IMR-90 (cell line): ENCODE measurements at regions not wholly inside any gene's neighbourhood (a gene's known extent, or its start where the extent isn't known, plus 50 kb on each side); places are given as distances from the start of the nearest gene placed in this dataset.

Experiments used
- ATAC-seq: fragments of 200-7000 bp; cut with Tn5 transposase; 2 replicates; pipeline ENCODE4 v1.9.1; 2020; ENCODE audit warnings: low read depth, mild to moderate bottlenecking, moderate library complexity
- BruUV-seq: library from RNA; stranded (reverse); fragments of 400-500 nt; replicated peaks from 2 replicates; lab custom pipeline; 2021; lab: Mats Ljungman, UMichigan
- CTCF ChIA-PET: fragments of 300-600 bp; formaldehyde crosslinking; extraction: SDS; loops from one replicate; lab custom pipeline; 2021; ENCODE audit warnings: antibody characterized with exemption; lab: Yijun Ruan, JAX
- POLR2A ChIA-PET: fragments of 300-600 bp; sonication (Branson Sonifier 250); formaldehyde crosslinking; loops from one replicate; lab custom pipeline; 2022; ENCODE audit warnings: antibody characterized with exemption; ENCODE audit not compliant: unreplicated experiment; lab: Charles Lee
- DNase-seq: peaks from one replicate; pipeline ENCODE4 v3.0.0; 2013
- H2AFZ ChIP-seq: replicated peaks from 2 replicates; pipeline ENCODE3; 2013; ENCODE audit warnings: low read length, mild to moderate bottlenecking; ENCODE audit not compliant: poor library complexity
- H2AK5ac ChIP-seq: 2 replicates; pipeline ENCODE4 v1.6.1; 2013; ENCODE audit warnings: low read depth, low read length, inconsistent platforms
- H2AK9ac ChIP-seq: replicated peaks from 2 replicates; pipeline ENCODE3; 2013; ENCODE audit warnings: mild to moderate bottlenecking, low read depth, low read length, moderate library complexity; ENCODE audit not compliant: poor library complexity
- H2BK120ac ChIP-seq: 2 replicates; pipeline ENCODE4 v1.6.1; 2013; ENCODE audit warnings: low read depth, low read length, inconsistent platforms
- H2BK15ac ChIP-seq: 3 replicates; pipeline ENCODE4 v1.6.1; 2013; ENCODE audit warnings: low read depth, low read length, inconsistent platforms
- H2BK20ac ChIP-seq: 2 replicates; pipeline ENCODE4 v1.6.1; 2013; ENCODE audit warnings: low read depth, mild to moderate bottlenecking, inconsistent platforms, low read length, moderate library complexity
- H2BK5ac ChIP-seq: 2 replicates; pipeline ENCODE4 v1.6.1; 2013; ENCODE audit warnings: mild to moderate bottlenecking, low read depth, low read length, inconsistent platforms; ENCODE audit not compliant: poor library complexity, severe bottlenecking
- H3K14ac ChIP-seq: replicated peaks from 2 replicates; pipeline ENCODE4 v1.6.1; 2013; ENCODE audit warnings: low read depth, low read length, inconsistent platforms
- H3K18ac ChIP-seq: 2 replicates; pipeline ENCODE4 v1.6.1; 2013; ENCODE audit warnings: low read depth, low read length, control low read depth
- H3K23ac ChIP-seq: 2 replicates; pipeline ENCODE4 v1.6.1; 2013; ENCODE audit warnings: low read depth, low read length, inconsistent platforms
- H3K27ac ChIP-seq: 2 replicates; pipeline ENCODE4 v1.5.1; 2013; ENCODE audit warnings: mild to moderate bottlenecking, control low read depth, low read length; ENCODE audit not compliant: insufficient read depth
- H3K27me3 ChIP-seq: 2 replicates; pipeline ENCODE4 v1.6.1; 2013; ENCODE audit warnings: low read length; ENCODE audit not compliant: control insufficient read depth, insufficient read depth
- H3K36me3 ChIP-seq: 2 replicates; pipeline ENCODE4 v1.6.1; 2013; ENCODE audit warnings: low read length, mixed read lengths; ENCODE audit not compliant: control insufficient read depth, insufficient read depth
- H3K4ac ChIP-seq: 2 replicates; pipeline ENCODE4 v1.6.1; 2013; ENCODE audit warnings: low read depth, low read length, inconsistent platforms
- H3K4me1 ChIP-seq: 2 replicates; pipeline ENCODE4 v1.6.1; 2013; ENCODE audit warnings: low read length, mixed read lengths; ENCODE audit not compliant: control insufficient read depth, insufficient read depth
- H3K4me2 ChIP-seq: 2 replicates; pipeline ENCODE4 v1.6.1; 2013; ENCODE audit warnings: low read depth, mild to moderate bottlenecking, control low read depth, low read length, moderate library complexity
- H3K4me3 ChIP-seq: 2 replicates; pipeline ENCODE4 v1.5.1; 2013; ENCODE audit warnings: low read depth, mild to moderate bottlenecking, control low read depth, low read length, moderate library complexity; ENCODE audit not compliant: insufficient read depth
- H3K56ac ChIP-seq: 2 replicates; pipeline ENCODE4 v1.6.1; 2013; ENCODE audit warnings: low read length, inconsistent platforms; ENCODE audit not compliant: insufficient read depth; ENCODE audit errors: extremely low read depth
- H3K79me1 ChIP-seq, 2 experiments: 2 replicates each; pipeline ENCODE4 v1.6.1; 2013; ENCODE audit warnings: low read length in 2 of 2, inconsistent platforms in 1 of 2, low read depth in 1 of 2
- H3K9ac ChIP-seq: 2 replicates; pipeline ENCODE4 v1.6.1; 2013; ENCODE audit warnings: low read depth, low read length, control low read depth
- H3K9me1 ChIP-seq: 2 replicates; pipeline ENCODE4 v1.6.1; 2013; ENCODE audit warnings: low read length, inconsistent platforms; ENCODE audit not compliant: insufficient read depth
- H3K9me3 ChIP-seq: 2 replicates; pipeline ENCODE4 v1.6.1; 2013; ENCODE audit warnings: low read length; ENCODE audit not compliant: control insufficient read depth, insufficient read depth
- H4K20me1 ChIP-seq: 2 replicates; pipeline ENCODE4 v1.6.1; 2013; ENCODE audit warnings: low read length, inconsistent platforms; ENCODE audit not compliant: insufficient read depth
- H4K5ac ChIP-seq: 2 replicates; pipeline ENCODE4 v1.6.1; 2013; ENCODE audit warnings: mild to moderate bottlenecking, low read depth, low read length, control low read depth
- H4K8ac ChIP-seq, 2 experiments: 2 replicates each; pipeline ENCODE4 v1.6.1; 2013; ENCODE audit warnings: low read depth in 2 of 2, low read length in 2 of 2, control low read depth in 1 of 2, inconsistent platforms in 1 of 2
- H4K91ac ChIP-seq: 2 replicates; pipeline ENCODE4 v1.6.1; 2013; ENCODE audit warnings: low read depth, low read length, inconsistent platforms; ENCODE audit not compliant: insufficient read depth
- CEBPB ChIP-seq: IDR thresholded peaks from 2 replicates; pipeline ENCODE4 v1.6.1; 2012; ENCODE audit warnings: low read depth, low read length, improper control_type of control experiment
- CHD1 ChIP-seq: IDR thresholded peaks from 2 replicates; pipeline ENCODE4 v1.6.1; 2012; ENCODE audit warnings: low read depth, low read length, improper control_type of control experiment
- CTCF ChIP-seq: conservative IDR thresholded peaks from 2 replicates; pipeline ENCODE4 v1.5.1; 2012; ENCODE audit warnings: mild to moderate bottlenecking, low read depth, low read length, improper control_type of control experiment
- MAFK ChIP-seq: IDR thresholded peaks from 2 replicates; pipeline ENCODE4 v1.6.1; 2012; ENCODE audit warnings: low read depth, low read length, improper control_type of control experiment
- MAZ ChIP-seq: IDR thresholded peaks from 2 replicates; pipeline ENCODE4 v1.6.1; 2012; ENCODE audit warnings: low read depth, mild to moderate bottlenecking, low read length, improper control_type of control experiment, moderate library complexity, borderline replicate concordance
- POLR2A ChIP-seq: IDR thresholded peaks from 2 replicates; pipeline ENCODE4 v1.6.1; 2012; ENCODE audit warnings: mild to moderate bottlenecking, low read depth, low read length
- RAD21 ChIP-seq: IDR thresholded peaks from 2 replicates; pipeline ENCODE4 v1.6.1; 2012; ENCODE audit warnings: low read length, improper control_type of control experiment
- RFX5 ChIP-seq: IDR thresholded peaks from 2 replicates; pipeline ENCODE4 v1.8.0; 2012; ENCODE audit warnings: low read depth, mild to moderate bottlenecking, low read length, moderate library complexity
- WGBS, 2 experiments: methylation state at CpG; one replicate each; pipeline versions ENCODE4 v1.1.5 to v1.1.7; 2013; ENCODE audit warnings: missing lambda C conversion rate in 2 of 2; ENCODE audit not compliant: insufficient read length in 1 of 2; ENCODE audit errors: extremely low coverage in 2 of 2; 5-methylcytosine and 5-hydroxymethylcytosine counted together
- dilution Hi-C: fragments of 300-500 bp; cut with HindIII; formaldehyde crosslinking; loops from one replicate; pipeline ENCODE4 v1.14.3; 2018; ENCODE audit warnings: low sequenced_read_pairs; ENCODE audit not compliant: unreplicated experiment
- in situ Hi-C: fragments of 300-500 bp; cut with MboI; formaldehyde crosslinking; loops from 3 replicates; pipeline ENCODE4 v1.14.3; 2019; ENCODE audit warnings: low sequenced_read_pairs, inconsistent platforms, mixed read lengths
- intact Hi-C: fragments of 100-400 bp; cut with micrococcal nuclease; formaldehyde crosslinking; loops from 2 replicates; pipeline ENCODE4 v1.10.0; 2022
- TF ChIP-seq, protein P1 (sequence below): fragments of 150-350 bp; IDR thresholded peaks from 2 replicates; pipeline ENCODE4 v1.6.1; 2016; ENCODE audit warnings: low read depth, mild to moderate bottlenecking, low read length, moderate library complexity, borderline replicate concordance

GRCh38 chr2:122680662-122681061 is 925.2 kb downstream of the TSN start:
- H4K5ac ChIP-seq: no peak overlapping the region
- H3K23ac ChIP-seq: no peak overlapping the region
- no peak overlapping the region for H3K4me2 ChIP-seq
- no peak overlapping the region for H3K14ac ChIP-seq
- no peak for TF ChIP-seq POLR2A
- TF ChIP-seq CEBPB: no peak
- no peak for TF ChIP-seq MAZ
- TF ChIP-seq RFX5: no peak
- TF ChIP-seq CTCF: no peak
- no peak for TF ChIP-seq CHD1
- no peak for TF ChIP-seq RAD21
- TF ChIP-seq, protein P1, sequence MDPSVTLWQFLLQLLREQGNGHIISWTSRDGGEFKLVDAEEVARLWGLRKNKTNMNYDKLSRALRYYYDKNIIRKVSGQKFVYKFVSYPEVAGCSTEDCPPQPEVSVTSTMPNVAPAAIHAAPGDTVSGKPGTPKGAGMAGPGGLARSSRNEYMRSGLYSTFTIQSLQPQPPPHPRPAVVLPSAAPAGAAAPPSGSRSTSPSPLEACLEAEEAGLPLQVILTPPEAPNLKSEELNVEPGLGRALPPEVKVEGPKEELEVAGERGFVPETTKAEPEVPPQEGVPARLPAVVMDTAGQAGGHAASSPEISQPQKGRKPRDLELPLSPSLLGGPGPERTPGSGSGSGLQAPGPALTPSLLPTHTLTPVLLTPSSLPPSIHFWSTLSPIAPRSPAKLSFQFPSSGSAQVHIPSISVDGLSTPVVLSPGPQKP: no peak
- no peak for TF ChIP-seq MAFK
- H4K91ac ChIP-seq: no peak overlapping the region
- H2AFZ ChIP-seq: no peak overlapping the region
- H3K9me3 ChIP-seq: peaks cover 7% of the 10 kb centered on the region; the same call in 1 of the 2 replicates
- DNase-seq (no peak), ATAC-seq (no peak)
- no peak overlapping the region for H3K27ac ChIP-seq
- no peak overlapping the region for H2AK5ac ChIP-seq
- no peak overlapping the region for H3K18ac ChIP-seq
- H3K4me3 ChIP-seq: no peak overlapping the region
- no peaks in the 10 kb centered on the region for H3K36me3 ChIP-seq
- ChIA-PET POLR2A (no interaction called here), CTCF (no interaction called here)
- no CpG with 5 or more reads among the region's 4 CpGs for WGBS, 2 experiments
- H2BK5ac ChIP-seq: no peak overlapping the region
- H2AK9ac ChIP-seq: no peak overlapping the region
- H3K79me1 ChIP-seq: no peaks in the 10 kb centered on the region
- BruUV-seq: no TSS peak
- H3K9ac ChIP-seq: no peak overlapping the region
- H4K20me1 ChIP-seq: no peaks in the 10 kb centered on the region
- no peak overlapping the region for H2BK20ac ChIP-seq
- no peak overlapping the region for H2BK120ac ChIP-seq
- in situ Hi-C loops (no loop called here), dilution Hi-C loops (no loop called here), intact Hi-C loops (no loop called here)
- no peaks in the 10 kb centered on the region for H3K4me1 ChIP-seq
- H3K4ac ChIP-seq: no peak overlapping the region
- H4K8ac ChIP-seq: no peak overlapping the region
- H3K27me3 ChIP-seq: no peaks in the 10 kb centered on the region
- no peaks in the 10 kb centered on the region for H3K9me1 ChIP-seq
- no peak overlapping the region for H2BK15ac ChIP-seq
- no peak overlapping the region for H3K56ac ChIP-seq
